ENCODE measurements at regions not wholly inside any gene's neighbourhood (a gene's known extent, or its start where the extent isn't known, plus 50 kb on each side); places are given as distances from the start of the nearest gene placed in this dataset.

GRCh38 chr12:34605955-34606748 is 583.9 kb downstream of the ALG10 start:
- no TSS peak for BruUV-seq (replicated peaks)
- H3K4me2 ChIP-seq (ENCODE audit: low read length) = no peak overlapping the region
- no peaks in the 10 kb centered on the region for H3K9me2 ChIP-seq (ENCODE audit: insufficient read depth, low read length)
- ChIA-PET CTCF (ENCODE audit: unreplicated experiment) (no interaction called here), POLR2A (no interaction called here)
- H3K4me1 ChIP-seq (ENCODE audit: insufficient read depth, low read length, poor library complexity, severe bottlenecking) = no peaks in the 10 kb centered on the region
- TF ChIP-seq, protein P1, sequence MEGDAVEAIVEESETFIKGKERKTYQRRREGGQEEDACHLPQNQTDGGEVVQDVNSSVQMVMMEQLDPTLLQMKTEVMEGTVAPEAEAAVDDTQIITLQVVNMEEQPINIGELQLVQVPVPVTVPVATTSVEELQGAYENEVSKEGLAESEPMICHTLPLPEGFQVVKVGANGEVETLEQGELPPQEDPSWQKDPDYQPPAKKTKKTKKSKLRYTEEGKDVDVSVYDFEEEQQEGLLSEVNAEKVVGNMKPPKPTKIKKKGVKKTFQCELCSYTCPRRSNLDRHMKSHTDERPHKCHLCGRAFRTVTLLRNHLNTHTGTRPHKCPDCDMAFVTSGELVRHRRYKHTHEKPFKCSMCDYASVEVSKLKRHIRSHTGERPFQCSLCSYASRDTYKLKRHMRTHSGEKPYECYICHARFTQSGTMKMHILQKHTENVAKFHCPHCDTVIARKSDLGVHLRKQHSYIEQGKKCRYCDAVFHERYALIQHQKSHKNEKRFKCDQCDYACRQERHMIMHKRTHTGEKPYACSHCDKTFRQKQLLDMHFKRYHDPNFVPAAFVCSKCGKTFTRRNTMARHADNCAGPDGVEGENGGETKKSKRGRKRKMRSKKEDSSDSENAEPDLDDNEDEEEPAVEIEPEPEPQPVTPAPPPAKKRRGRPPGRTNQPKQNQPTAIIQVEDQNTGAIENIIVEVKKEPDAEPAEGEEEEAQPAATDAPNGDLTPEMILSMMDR (conservative IDR thresholded peaks at IDR 0.05; ENCODE audit: low read length) = no peak
- TF ChIP-seq EZH2phosphoT487 (IDR thresholded peaks at IDR 0.05; ENCODE audit: borderline replicate concordance, low read depth, low read length) = no peak
- DNase-seq (ENCODE audit: low spot score) = no peak
- H3K27ac ChIP-seq (ENCODE audit: low read depth, low read length, poor library complexity, severe bottlenecking) = no peak overlapping the region
- H3K9me3 ChIP-seq (ENCODE audit: low read length) = no peaks in the 10 kb centered on the region
- intact Hi-C loops (cut with micrococcal nuclease; ENCODE audit: unreplicated experiment) = no loop called here
- no peak overlapping the region for H2AFZ ChIP-seq (ENCODE audit: low read length)
- no peaks in the 10 kb centered on the region for H3K36me3 ChIP-seq (ENCODE audit: insufficient read depth, low read length)
- H4K20me1 ChIP-seq (ENCODE audit: insufficient read depth, low read length) = no peaks in the 10 kb centered on the region
- no peak overlapping the region for H3K4me3 ChIP-seq (ENCODE audit: low read depth, low read length, poor library complexity, severe bottlenecking)
- H3K79me2 ChIP-seq (ENCODE audit: insufficient read depth, low read depth, low read length) = no peaks in the 10 kb centered on the region

GRCh38 chr12:34606749-34607519 is 584.6 kb downstream of the ALG10 start:
- TF ChIP-seq, protein P1 (conservative IDR thresholded peaks at IDR 0.05; ENCODE audit: low read length) = no peak
- no peak for TF ChIP-seq EZH2phosphoT487 (IDR thresholded peaks at IDR 0.05; ENCODE audit: borderline replicate concordance, low read depth, low read length)
- Histone ChIP-seq H3K27ac (ENCODE audit: low read depth, low read length, poor library complexity, severe bottlenecking) (no peak overlapping the region), H3K4me3 (ENCODE audit: low read depth, low read length, poor library complexity, severe bottlenecking) (no peak overlapping the region), H2AFZ (ENCODE audit: low read length) (no peak overlapping the region), H3K4me2 (ENCODE audit: low read length) (no peak overlapping the region), H3K9me3 (ENCODE audit: low read length) (no peaks in the 10 kb centered on the region), H3K9me2 (ENCODE audit: insufficient read depth, low read length) (no peaks in the 10 kb centered on the region), H3K36me3 (ENCODE audit: insufficient read depth, low read length) (no peaks in the 10 kb centered on the region), H3K79me2 (ENCODE audit: insufficient read depth, low read depth, low read length) (no peaks in the 10 kb centered on the region), H3K4me1 (ENCODE audit: insufficient read depth, low read length, poor library complexity, severe bottlenecking) (no peaks in the 10 kb centered on the region), H4K20me1 (ENCODE audit: insufficient read depth, low read length) (no peaks in the 10 kb centered on the region)
- CTCF ChIA-PET (ENCODE audit: unreplicated experiment) = no interaction called here
- BruUV-seq (replicated peaks) = no TSS peak
- no peak for DNase-seq (ENCODE audit: low spot score)
- POLR2A ChIA-PET = no interaction called here
- intact Hi-C loops (cut with micrococcal nuclease; ENCODE audit: unreplicated experiment) = no loop called here

All from OCI-LY7 (cell line).